22Rv1 (cell line): ENCODE measurements at regions not wholly inside any gene's neighbourhood (a gene's known extent, or its start where the extent isn't known, plus 50 kb on each side); places are given as distances from the start of the nearest gene placed in this dataset.

Source experiments
- H3K27ac ChIP-seq: fragments of 450-650 bp; 2 replicates; pipeline ENCODE4 v1.5.1; 2017
- ZFX ChIP-seq: fragments of 450-650 bp; IDR thresholded peaks from 2 replicates; pipeline ENCODE4 v1.6.1; 2017; ENCODE audit warnings: antibody characterized with exemption, borderline replicate concordance
- TF ChIP-seq, protein P1 (sequence below): fragments of 450-650 bp; IDR thresholded peaks from 2 replicates; pipeline ENCODE4 v1.5.1; 2017; ENCODE audit warnings: mild to moderate bottlenecking

- TF ChIP-seq, protein P1, sequence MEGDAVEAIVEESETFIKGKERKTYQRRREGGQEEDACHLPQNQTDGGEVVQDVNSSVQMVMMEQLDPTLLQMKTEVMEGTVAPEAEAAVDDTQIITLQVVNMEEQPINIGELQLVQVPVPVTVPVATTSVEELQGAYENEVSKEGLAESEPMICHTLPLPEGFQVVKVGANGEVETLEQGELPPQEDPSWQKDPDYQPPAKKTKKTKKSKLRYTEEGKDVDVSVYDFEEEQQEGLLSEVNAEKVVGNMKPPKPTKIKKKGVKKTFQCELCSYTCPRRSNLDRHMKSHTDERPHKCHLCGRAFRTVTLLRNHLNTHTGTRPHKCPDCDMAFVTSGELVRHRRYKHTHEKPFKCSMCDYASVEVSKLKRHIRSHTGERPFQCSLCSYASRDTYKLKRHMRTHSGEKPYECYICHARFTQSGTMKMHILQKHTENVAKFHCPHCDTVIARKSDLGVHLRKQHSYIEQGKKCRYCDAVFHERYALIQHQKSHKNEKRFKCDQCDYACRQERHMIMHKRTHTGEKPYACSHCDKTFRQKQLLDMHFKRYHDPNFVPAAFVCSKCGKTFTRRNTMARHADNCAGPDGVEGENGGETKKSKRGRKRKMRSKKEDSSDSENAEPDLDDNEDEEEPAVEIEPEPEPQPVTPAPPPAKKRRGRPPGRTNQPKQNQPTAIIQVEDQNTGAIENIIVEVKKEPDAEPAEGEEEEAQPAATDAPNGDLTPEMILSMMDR: no peak
These were observed 873.2 kb downstream of the GATA3 start for GRCh38 chr10:8927705-8928104.

DNA sequence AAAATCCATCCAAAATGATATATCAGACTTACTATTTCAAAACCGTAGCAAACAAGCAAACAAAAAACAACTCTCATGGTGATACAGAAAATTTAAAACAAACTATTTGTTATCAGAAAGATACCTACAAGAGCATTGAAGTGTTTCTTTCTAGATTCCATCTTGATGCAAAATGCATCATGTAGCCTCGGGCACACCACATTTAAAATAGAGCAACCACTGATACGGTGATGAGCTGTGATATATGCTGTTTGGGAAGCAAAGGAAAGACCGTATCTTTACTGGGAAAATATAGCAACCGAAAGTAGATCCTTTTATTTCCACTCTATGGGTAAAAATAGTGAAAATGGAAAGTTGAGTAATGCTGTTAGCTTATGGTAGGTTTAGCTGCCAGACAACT is 892.0 kb downstream of the GATA3 start:
- TF ChIP-seq, protein P1: no peak
- no peak for TF ChIP-seq ZFX
- no peak overlapping the region for H3K27ac ChIP-seq

More at GRCh38 chr10:8927705-8928104, 873.2 kb downstream of the GATA3 start:
- no peak overlapping the region for H3K27ac ChIP-seq

DNA sequence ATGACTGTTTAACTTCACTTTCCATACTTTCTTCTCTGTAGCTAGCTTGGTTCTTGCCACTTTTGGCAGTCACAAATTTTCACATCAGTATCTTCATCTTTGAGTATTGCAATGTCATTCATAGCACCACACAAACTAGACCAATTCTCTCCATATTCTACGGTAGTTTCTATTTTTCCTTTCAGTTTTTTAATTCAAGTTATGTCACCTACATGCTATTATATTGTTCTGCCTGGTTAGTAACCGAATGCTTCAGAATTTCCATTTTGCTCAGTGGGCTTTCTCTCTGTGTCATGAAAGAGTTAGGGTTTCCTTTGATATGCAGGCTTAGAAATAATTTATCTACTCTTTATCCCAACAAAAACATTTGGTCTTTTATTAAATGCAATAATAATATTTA is 896.5 kb downstream of the GATA3 start:
- peak overlapping the region; percentile 64 for H3K27ac ChIP-seq
- TF ChIP-seq ZFX: no peak
- TF ChIP-seq, protein P1: no peak

- TF ChIP-seq ZFX: no peak
- TF ChIP-seq, protein P1: no peak
These were observed 897.1 kb downstream of the GATA3 start for GRCh38 chr10:8951440-8952089.

DNA sequence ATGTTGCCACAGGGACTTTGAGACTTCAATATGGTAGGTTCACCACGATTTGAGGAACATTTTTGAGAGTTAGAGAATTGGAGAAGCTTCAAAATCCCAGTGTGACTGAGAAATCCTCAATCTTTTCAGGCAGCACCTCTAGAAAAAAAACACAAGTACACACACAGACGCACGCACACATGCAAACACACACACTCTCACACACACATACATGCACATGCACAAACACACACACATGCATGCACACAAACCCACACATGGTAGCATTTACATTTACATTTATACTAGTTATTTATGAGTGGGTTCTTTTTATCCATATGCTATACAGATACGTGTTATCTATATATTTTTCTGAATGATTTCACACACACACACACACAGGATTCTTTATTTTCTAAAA is 901.9 kb downstream of the GATA3 start:
- TF ChIP-seq ZFX: no peak
- TF ChIP-seq, protein P1: no peak
- H3K27ac ChIP-seq: no peak overlapping the region

More at GRCh38 chr10:8951440-8952089, 897.1 kb downstream of the GATA3 start:
- peak overlapping the region; percentile 64 for H3K27ac ChIP-seq

DNA sequence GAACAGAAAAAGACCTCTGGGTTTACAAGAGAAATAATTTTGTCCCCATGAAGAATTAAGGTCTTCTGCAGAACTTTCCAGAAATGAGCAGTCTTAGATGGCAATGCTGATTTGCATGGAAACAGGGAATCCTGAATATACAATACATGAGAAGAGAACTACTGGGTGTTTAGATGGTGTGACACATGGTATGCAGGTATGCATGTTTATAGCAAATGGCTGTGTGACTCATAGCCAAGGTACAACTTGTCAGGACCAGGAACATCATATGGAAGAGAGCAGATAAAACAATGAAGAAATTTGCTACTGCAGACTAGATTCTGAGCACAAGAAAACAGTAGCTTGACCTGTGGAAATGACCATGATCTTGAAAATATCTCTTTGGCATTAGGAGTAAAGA is 907.8 kb downstream of the GATA3 start:
- TF ChIP-seq, protein P1: no peak
- no peak for TF ChIP-seq ZFX
- H3K27ac ChIP-seq: no peak overlapping the region

GRCh38 chr10:8967061-8967460 is 912.6 kb downstream of the GATA3 start:
- TF ChIP-seq, protein P1: no peak
- no peak for TF ChIP-seq ZFX
- H3K27ac ChIP-seq: no peak overlapping the region
